DMS153 treated with DMSO at 0.1 percent for 48 hours (cell line): ENCODE measurements at regions not wholly inside any gene's neighbourhood (a gene's known extent, or its start where the extent isn't known, plus 50 kb on each side); places are given as distances from the start of the nearest gene placed in this dataset.
"Not testable (repeated sequence)": the region's sequence is repeated elsewhere in the genome, so short reads cannot be mapped to it uniquely, and the experiment has no call there.

ENCODE experiments used
- DNase-seq: peaks from one replicate; lab custom pipeline; 2025; ENCODE audit not compliant: unreplicated experiment; lab: John Stamatoyannopoulos, UW

- no peak for DNase-seq
These were observed 86.3 kb downstream of the GYPE start for GRCh38 chr4:143819029-143819428.

DNA sequence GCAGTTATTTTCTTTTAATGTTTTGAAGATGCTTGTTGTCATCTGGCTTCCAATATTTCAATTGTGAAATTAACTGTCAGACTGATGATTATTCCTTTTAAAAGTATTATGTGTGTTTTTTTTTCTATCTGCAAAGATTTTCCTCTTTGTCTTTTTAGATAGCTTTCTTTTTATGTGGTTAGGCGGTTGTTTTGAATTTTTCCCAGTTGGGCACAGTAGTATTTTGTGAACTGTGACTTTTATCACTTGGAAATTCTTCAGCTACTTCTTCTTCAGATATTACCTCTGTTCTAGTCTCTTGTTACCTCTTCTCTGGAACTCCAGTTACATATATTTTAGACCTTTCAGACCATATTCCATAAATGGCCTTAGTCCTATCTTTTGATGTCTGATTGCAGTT is 87.5 kb downstream of the GYPE start:
- not testable (repeated sequence) for DNase-seq

DNA sequence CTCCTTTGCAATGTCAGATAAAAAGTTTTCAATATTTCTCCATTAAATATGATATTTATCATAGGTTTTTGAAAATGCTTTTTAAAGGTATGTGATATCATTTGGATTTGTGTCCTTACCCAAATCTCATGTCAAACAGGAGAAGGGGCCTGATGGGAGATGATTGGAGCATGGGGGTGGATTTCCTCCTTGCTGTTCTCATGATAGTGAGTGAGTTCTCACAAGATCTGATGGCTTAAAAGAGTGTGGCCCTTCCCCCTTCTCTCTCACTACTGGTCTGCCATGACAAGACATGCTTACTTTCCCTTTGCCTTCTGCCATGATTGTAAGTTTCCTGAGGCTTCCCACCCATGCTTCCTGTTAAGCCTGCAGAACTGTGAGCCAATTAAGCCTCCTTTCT is 90.0 kb downstream of the GYPE start:
- not testable (repeated sequence) for DNase-seq

- DNase-seq: not testable (repeated sequence)
These were observed 91.8 kb downstream of the GYPE start for GRCh38 chr4:143813431-143814154.

DNA sequence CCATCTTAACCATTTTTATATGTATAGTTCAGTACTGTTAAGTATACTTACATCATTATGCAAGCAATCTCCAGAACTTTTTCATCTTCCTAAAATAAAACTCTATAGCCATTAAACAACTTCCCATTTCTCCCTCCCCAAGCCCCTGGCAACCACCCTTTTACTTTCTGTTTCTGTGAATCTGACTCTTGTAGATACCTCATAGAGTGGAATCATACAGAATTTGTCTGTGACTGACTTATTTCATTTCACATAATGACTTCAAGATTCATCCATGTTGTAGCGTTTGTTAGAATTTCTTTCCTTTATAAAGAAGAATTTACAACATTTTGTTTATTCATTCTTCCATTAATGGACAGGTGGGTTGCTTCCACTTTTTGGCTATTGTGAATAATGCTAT is 91.2 kb upstream of the FREM3 start:
- not testable (repeated sequence) for DNase-seq

DNA sequence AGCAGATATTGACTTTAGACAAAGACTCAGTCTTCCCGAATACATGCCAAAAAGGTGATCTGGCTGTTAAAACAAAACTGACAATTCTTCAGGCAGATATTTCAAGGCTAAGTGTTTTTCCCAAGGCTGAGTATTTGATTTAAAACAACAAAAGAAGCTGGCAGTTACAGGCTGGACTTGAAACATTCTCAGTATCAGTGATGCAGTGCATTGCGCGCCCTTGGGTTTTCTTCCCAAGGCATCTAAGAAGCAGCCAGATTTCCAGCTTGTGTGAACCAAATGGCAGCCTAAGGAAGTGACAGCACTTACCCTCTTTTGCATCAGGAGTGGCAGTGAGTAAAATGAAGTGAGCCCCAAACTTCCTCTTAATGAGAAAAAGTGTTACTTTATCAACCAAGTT is 90.0 kb upstream of the FREM3 start:
- DNase-seq: not testable (repeated sequence)

DNA sequence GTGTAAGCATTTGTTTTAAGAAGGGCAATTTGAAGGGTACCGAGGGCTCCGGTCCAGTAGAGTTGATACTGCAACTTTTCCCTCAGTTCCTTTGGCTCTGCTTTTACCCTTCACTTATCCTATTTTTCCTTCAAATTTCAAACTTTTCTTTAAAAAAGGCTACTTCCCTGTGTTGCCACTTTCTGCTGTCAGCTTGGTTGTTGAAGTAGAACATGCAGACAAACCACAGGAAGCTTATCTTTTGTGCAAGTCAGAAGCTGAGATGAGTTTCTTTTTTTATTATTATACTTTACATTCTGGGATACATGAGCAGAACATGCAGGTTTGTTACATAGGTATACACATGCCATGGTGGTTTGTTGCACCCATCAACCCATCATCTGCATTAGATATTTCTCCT is 89.1 kb upstream of the FREM3 start:
- DNase-seq: not testable (repeated sequence)

DNA sequence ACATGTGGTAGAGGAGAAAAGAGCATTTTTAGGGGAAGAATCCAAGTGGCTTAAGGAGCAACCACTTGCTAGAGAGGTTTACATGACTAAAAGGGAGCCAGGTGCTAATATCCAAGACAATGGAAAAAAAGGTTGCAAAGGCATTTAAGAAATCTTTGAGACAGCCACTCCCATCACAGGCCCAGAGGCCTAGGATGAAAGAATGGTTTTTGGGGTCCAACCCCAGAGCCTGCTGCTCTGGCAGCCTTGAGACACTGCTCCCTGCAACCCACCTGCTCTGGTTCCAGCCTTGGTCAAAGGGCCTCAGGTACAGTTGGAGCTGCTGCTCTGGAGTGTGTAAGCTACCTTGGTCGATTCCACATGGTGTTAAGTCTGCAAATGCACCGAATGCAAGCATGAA is 84.1 kb upstream of the FREM3 start:
- DNase-seq: no peak

DNA sequence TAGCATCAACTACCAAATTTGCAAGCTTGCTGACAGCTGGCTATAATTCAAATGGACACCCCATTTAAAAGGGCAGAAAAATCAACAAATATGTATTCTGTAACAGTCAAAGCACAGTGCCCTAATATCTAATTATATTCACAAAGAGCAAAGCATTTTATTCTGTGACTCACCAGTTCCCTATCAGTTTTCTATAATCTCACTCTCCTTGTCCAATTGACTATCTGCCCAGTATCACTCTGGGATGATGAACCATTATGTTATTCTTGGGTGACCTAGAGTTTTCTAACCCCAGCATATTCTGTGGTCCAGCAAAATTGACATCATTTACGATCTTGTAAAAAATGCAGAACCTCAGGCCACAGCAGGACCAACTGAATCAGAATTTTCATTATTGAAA is 82.0 kb upstream of the FREM3 start:
- DNase-seq: no peak

DNA sequence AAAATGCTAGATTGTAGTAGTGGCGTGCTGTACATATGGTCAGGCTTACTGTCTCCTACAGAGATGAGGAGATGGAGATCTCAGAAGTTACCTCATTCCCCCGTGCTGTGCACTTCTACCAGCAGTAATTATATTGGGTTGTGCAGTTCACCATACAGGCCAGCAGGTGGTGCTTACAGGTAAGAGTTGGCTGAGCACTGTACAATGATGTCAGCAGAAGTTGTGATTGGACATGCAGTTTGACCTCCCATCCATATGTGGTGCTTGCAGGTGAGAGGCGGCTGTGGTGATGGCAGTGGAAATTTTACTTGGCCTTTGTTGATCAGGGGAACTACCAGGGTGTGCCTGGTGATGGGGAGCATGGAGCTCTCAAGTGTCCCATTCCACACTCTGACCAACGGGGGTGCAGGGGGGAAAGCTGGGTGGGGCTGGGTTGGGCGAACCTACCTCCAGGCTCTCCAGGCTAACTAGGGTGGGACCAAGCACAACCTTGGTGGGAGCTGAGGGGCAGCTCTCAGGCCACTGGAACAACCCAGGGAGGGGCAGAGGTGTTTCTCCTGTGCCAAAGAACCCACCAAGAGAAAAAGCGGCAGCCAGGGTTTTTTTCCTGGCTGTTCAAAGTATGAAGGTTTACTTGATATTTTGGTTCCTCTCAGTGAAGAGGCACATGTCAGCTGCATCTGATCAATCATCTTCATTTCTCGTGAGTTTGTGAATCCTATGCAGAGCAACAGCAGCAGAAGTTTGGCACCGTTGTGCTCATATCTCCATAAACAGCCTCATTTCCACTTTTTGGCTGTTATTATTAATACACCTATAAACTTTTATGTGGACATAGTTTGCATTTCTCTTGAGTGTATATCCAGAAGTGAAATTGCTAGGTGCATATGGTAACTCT is 73.8 kb upstream of the FREM3 start:
- peak; percentile 38 for DNase-seq

DNA sequence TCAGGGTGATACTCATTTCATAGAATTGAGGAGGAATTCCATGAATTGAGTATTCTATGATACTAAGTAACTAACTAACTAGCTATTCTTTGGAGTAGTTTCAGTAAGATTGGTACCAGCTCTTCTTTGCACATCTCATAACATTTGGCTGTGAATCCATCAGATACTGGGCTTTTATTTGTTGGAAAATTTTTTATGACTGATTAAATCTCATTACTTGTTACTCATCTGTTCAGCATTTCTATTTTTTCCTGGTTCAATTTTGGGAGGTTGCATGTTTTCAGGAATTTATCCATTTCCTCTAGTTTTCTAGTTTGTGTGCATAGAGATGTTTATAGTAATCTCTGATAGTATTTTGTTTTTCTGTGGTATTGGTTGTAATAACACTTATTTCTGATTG is 70.8 kb upstream of the FREM3 start:
- no peak for DNase-seq

DNA sequence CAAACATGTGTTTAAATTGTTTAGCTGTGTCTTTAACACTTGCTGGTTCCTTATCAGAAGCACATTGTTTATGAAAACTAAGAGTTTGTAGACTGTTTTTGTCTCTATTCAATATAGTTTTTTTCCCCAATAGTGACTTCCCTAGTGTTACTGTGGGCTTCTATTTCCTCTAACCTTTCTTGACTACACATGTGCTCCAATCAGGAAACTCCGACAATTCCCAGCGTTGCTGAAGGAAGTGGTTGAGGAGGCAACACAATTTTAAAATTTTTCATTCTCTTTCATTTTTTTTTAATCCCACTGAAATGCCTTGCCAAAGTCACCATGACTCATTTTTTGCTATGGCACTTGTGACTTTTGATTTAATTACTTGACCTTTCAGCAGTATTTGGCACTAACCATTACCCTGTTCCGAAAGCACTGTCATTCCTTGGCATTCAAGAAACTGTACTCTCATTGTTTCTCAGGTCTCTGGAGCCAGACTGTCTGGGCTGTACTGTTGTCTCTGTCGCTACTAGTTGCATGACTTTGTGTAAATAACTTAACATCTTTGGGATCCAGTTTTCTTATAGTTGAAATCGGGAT is 67.6 kb upstream of the FREM3 start:
- no peak for DNase-seq

GRCh38 chr4:143763587-143763986 is 63.1 kb upstream of the FREM3 start:
- no peak for DNase-seq

- DNase-seq: no peak
These were observed 62.0 kb upstream of the FREM3 start for GRCh38 chr4:143762511-143762910.
